ENCODE measurements at regions not wholly inside any gene's neighbourhood (a gene's known extent, or its start where the extent isn't known, plus 50 kb on each side); places are given as distances from the start of the nearest gene placed in this dataset.
"Not testable (repeated sequence)": the region's sequence is repeated elsewhere in the genome, so short reads cannot be mapped to it uniquely, and the experiment has no call there.

- no peak for DNase-seq (ENCODE audit: low read depth)
Measured at GRCh38 chr19:29013325-29013724, 199.6 kb downstream of the UQCRFS1 start.

- DNase-seq (ENCODE audit: low read depth): no peak
Measured at GRCh38 chr19:29012457-29012856, 200.5 kb downstream of the UQCRFS1 start.

GRCh38 chr19:29010276-29010675 is 202.7 kb downstream of the UQCRFS1 start:
- DNase-seq (ENCODE audit: low read depth): no peak

- DNase-seq (ENCODE audit: low read depth): no peak
Measured at GRCh38 chr19:29006057-29006735, 206.8 kb downstream of the UQCRFS1 start.

GRCh38 chr19:29004796-29005195 is 208.2 kb downstream of the UQCRFS1 start:
- DNase-seq (ENCODE audit: low read depth): no peak

- DNase-seq (ENCODE audit: low read depth): no peak
Measured at GRCh38 chr19:29003641-29004409, 209.1 kb downstream of the UQCRFS1 start.

GRCh38 chr19:29002336-29002735 is 210.6 kb downstream of the UQCRFS1 start:
- no peak for DNase-seq (ENCODE audit: low read depth)

- no peak for DNase-seq (ENCODE audit: low read depth)
Measured at GRCh38 chr19:29001597-29002245, 211.2 kb downstream of the UQCRFS1 start.

GRCh38 chr19:29001141-29001581 is 211.8 kb downstream of the UQCRFS1 start:
- DNase-seq (ENCODE audit: low read depth): no peak

- DNase-seq (ENCODE audit: low read depth): no peak
Measured at GRCh38 chr19:28999724-29000433, 213.1 kb downstream of the UQCRFS1 start.

- DNase-seq (ENCODE audit: low read depth): no peak
Measured at GRCh38 chr19:28998974-28999373, 214.0 kb downstream of the UQCRFS1 start.

- not testable (repeated sequence) for DNase-seq (ENCODE audit: low read depth)
Measured at GRCh38 chr19:28997866-28998265, 215.1 kb downstream of the UQCRFS1 start.

GRCh38 chr19:28990522-28990921 is 222.4 kb downstream of the UQCRFS1 start:
- DNase-seq (ENCODE audit: low read depth): no peak

- DNase-seq (ENCODE audit: low read depth): no peak
Measured at GRCh38 chr19:28989739-28990138, 223.2 kb downstream of the UQCRFS1 start.

GRCh38 chr19:28988066-28988465 is 224.9 kb downstream of the UQCRFS1 start:
- DNase-seq (ENCODE audit: low read depth): no peak

GRCh38 chr19:28987177-28987576 is 225.8 kb downstream of the UQCRFS1 start:
- no peak for DNase-seq (ENCODE audit: low read depth)

- no peak for DNase-seq (ENCODE audit: low read depth)
Measured at GRCh38 chr19:28985201-28985600, 227.8 kb downstream of the UQCRFS1 start.

- DNase-seq (ENCODE audit: low read depth): no peak
Measured at GRCh38 chr19:28984315-28984714, 228.6 kb downstream of the UQCRFS1 start.

GRCh38 chr19:28983430-28983829 is 229.5 kb downstream of the UQCRFS1 start:
- no peak for DNase-seq (ENCODE audit: low read depth)

GRCh38 chr19:28981994-28982393 is 231.0 kb downstream of the UQCRFS1 start:
- DNase-seq (ENCODE audit: low read depth): no peak

- DNase-seq (ENCODE audit: low read depth): no peak
Measured at GRCh38 chr19:28981518-28981917, 231.4 kb downstream of the UQCRFS1 start.

GRCh38 chr19:28980236-28980868 is 232.6 kb downstream of the UQCRFS1 start:
- DNase-seq (ENCODE audit: low read depth): no peak

Data from activated T-helper 1 cell treated with Interleukin-2 at 50 U/mL for 16 hours (primary cell).